OCI-M2 (cell line): ENCODE measurements at regions not wholly inside any gene's neighbourhood (a gene's known extent, or its start where the extent isn't known, plus 50 kb on each side); places are given as distances from the start of the nearest gene placed in this dataset.
"Not testable (repeated sequence)": the region's sequence is repeated elsewhere in the genome, so short reads cannot be mapped to it uniquely, and the experiment has no call there.

ENCODE experiments used
- DNase-seq: peaks from one replicate; lab custom pipeline; 2025; ENCODE audit not compliant: unreplicated experiment; lab: John Stamatoyannopoulos, UW

DNA sequence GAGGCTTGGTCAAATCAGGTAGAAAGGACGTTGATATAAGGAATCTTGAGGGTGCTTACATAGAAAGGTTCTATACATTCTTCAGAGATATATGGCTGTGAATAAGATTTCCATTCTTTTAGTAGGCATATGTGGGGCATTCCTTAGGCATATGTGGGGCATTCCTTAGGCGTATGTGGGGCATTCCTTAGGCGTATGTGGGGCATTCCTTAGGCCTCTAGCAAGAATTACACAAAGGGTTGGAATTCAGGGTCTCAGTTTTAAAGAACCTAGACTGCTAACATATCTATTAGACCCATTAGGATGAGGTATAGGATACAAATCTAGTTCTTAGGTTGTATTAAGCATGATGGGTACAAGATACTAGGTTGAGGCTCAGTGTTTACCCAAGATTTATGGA, 607.8 kb downstream of the SI start:
- DNase-seq: no peak

DNA sequence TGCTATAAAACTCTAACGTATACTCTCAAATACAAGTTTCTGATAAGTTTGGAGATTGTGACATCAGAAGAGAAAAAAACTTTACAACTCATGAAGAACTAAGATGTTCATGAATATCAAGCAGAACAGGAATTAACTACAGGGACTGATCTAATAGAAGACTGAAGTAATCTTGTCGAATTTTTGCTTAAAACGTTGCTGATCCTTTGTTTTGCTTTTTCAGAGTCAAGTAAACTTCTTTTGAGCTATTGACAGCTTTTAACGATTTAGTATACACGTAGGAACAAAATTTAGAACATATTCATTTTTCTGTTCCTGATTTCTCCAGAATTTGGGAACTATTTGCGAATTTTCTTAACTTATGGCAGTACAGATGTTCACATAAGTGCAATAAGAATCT, 610.2 kb downstream of the SI start:
- no peak for DNase-seq

DNA sequence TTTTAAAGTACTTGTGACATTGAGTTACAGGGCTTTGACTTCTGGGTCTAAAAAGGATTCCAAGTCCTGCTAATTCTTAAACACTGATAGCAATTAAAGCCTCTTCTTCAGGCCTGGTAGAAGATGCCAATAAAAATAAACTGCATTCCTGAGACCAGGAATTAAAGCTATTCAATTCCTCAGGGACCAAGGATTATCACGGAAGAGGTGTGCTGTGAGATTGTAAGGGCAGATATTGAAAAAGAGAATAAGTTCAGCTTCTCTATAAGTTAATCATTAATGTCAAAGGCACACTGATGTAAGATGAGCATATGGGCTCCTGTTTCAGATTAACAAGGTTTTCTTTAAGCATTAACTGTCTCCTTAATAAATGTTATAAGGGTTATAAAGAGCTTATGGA, 611.3 kb downstream of the SI start:
- DNase-seq: no peak

DNA sequence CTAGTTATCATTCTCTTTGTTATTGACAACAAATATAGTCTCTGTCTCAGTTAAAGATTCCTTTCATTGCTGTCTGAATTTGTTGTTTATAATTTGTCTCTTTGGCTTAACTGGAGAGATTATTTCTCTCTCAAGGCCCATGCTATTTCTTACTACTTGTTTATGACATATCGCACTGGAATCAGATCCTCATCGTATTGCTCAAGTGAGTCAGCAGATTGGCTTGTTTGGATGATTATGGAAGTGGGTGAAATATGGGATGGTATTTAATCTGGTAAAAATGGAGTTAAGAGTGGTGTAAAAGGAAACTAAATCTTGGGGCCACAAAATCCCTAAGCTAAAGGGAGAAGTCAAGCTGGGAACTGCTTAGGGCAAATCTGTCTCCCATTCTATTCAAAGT, 613.1 kb downstream of the SI start:
- DNase-seq: no peak

DNA sequence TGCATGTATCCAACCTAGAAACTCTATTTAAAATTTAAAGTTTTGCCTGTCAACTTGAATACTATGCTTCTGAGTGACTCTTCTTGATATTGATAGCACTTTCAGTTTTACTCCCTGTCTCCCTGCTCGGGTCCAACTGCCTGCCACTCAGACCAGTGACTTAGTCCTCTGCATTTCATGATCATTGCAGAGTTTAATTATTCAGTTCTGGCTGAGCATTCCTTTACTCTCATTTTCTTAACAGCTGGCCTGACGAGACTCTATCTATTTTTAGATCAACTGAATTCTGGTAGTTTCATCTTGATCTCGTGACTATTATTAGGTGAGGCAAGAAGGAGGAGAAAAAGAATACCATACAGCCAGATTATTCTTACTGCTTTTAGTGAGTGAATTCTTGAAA, 617.4 kb downstream of the SI start:
- no peak for DNase-seq

GRCh38 chr3:164459521-164460151, 618.7 kb downstream of the SI start:
- DNase-seq: peak; percentile 50

- DNase-seq: no peak
Observed at GRCh38 chr3:164458986-164459385, 619.3 kb downstream of the SI start.

DNA sequence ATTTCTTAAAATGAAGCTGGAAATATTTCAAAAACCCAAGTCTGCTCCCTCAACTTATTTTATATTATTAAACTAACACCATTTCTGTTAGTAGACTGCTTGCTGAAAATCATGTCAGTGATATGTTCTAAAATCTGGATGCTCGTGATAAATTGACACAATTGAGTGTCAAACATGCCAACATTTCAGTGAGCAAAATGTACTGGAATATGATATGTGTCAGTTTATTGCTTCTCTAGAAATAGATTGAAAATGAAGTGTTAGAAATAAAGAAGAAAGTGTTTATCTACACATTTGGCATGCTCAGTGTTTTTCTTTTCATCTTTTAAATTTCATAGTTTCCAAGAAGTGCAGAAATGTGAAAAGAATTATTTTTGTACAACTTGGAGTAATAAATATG, 624.6 kb downstream of the SI start:
- no peak for DNase-seq

- DNase-seq: no peak
Observed at GRCh38 chr3:164452707-164453106, 625.6 kb downstream of the SI start.

- no peak for DNase-seq
Observed at GRCh38 chr3:164451072-164451910, 627.0 kb downstream of the SI start.

DNA sequence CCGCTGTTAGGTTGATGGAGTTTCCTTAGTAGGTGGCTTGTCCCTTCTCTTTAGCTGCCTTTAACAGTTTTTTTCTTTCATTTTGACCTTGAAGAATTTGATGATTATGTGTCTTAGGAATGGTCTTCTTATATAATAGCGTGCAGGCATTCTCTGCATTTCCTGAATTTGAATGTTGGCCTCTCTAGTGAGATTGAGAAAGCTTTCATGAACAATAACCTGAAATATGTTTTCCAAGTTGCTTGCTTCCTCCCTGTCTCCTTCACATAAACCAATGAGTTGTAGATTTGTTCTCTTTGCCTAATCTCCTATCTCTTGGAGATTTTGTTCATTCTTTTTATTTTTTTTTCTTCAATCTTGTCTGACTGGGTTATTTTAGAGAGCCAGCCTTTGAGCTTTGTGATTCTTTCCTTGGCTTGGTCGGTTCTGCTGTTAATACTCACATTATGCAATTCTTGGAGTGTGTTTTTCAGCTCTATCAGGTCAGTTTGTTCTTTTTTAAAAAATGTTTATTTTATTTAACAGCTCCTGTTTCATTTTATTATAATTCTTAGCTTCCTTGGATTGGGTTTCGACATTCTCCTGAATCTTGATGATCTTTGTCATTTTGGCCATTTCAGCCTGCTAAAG, 627.9 kb downstream of the SI start:
- DNase-seq: no peak

- DNase-seq: no peak
Observed at GRCh38 chr3:164419220-164419619, 659.1 kb downstream of the SI start.

DNA sequence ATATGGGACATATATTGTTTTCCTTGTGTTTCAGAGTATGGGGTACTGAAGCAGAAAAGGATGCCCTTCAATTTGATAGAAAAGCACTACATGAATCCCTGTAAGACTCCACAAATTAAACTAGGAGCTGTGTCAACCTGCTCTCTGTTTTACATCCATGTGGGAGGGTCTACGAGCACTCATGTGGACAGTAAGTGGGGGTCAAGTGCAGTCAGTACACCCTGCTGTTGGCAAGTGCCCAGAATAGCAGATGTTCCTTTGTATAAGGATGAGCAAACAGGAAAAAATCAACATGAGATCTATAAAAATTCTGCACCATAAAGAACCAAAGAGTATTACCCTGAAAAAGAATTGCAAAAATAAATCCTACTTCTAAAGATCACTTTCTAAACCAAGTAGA, 659.9 kb downstream of the SI start:
- no peak for DNase-seq

DNA sequence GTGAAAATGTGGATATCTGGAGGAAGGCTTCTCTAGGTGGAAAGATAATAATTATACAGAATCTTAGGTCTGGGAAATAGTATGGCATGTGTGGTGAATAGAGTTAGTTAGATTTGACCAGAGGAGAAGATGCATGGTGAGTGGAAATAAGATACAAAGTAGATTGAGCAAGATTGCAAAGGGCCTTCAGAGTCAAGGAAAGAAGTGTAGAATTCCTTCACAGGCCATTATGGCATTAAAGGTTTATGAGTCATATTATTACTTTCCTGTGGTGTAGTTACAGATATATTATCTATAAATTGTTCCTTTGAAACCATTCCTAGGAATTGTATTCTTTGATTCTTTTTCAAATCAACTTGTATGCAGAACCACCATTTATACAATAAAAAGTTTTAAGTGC, 660.3 kb downstream of the SI start:
- no peak for DNase-seq

- DNase-seq: no peak
Observed at GRCh38 chr3:164416491-164417222, 661.6 kb downstream of the SI start.

GRCh38 chr3:164408326-164408725, 670.0 kb downstream of the SI start:
- no peak for DNase-seq

GRCh38 chr3:164407111-164407510, 671.2 kb downstream of the SI start:
- DNase-seq: no peak

DNA sequence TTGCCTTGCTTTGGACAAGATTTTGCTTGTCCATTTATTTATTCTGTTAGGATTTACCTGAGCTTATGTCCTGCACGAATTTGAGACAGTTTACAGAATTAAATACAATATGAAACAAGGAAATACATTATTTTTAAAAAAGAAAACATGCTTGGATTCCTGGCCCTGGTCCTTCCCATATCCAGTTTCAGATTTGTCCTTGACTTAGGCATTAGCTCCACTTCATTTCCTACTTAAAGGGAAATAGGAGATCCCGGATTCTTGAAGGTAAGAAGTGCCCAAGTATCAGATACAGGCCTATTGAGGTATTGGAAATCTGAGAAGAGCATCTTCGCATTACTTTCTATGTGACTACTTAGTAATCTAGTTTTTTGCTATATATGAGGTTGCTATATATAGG, 672.0 kb downstream of the SI start:
- DNase-seq: no peak

- no peak for DNase-seq
Observed at GRCh38 chr3:164401923-164402322, 676.4 kb downstream of the SI start.

- DNase-seq: not testable (repeated sequence)
Observed at GRCh38 chr3:164401440-164401839, 676.9 kb downstream of the SI start.

GRCh38 chr3:164397462-164397861, 680.8 kb downstream of the SI start:
- no peak for DNase-seq

- no peak for DNase-seq
Observed at GRCh38 chr3:164393171-164393570, 685.1 kb downstream of the SI start.
